A673 (cell line): ENCODE measurements at regions not wholly inside any gene's neighbourhood (a gene's known extent, or its start where the extent isn't known, plus 50 kb on each side); places are given as distances from the start of the nearest gene placed in this dataset.

Experiments used
- BruUV-seq: library from RNA; stranded (reverse); fragments of 400-500 nt; replicated peaks from 2 replicates; lab custom pipeline; 2021; lab: Mats Ljungman, UMichigan
- CTCF ChIA-PET: fragments of 300-600 bp; sonication (Branson Sonifier 250); formaldehyde crosslinking; loops from one replicate; lab custom pipeline; 2022; ENCODE audit warnings: antibody characterized with exemption; lab: Charles Lee
- POLR2A ChIA-PET: fragments of 300-600 bp; sonication (Branson Sonifier 250); formaldehyde crosslinking; loops from one replicate; lab custom pipeline; 2022; ENCODE audit warnings: antibody characterized with exemption; ENCODE audit not compliant: low non-redundant PET; lab: Charles Lee
- DNase-seq: peaks from one replicate; pipeline ENCODE4 v3.0.0-alpha.2; 2015; ENCODE audit warnings: low spot score
- H3K27ac ChIP-seq: fragments of 200-600 bp; sonication (generic); 2 replicates; pipeline ENCODE4 v1.5.1; 2016; ENCODE audit warnings: mixed run types, low read depth, mild to moderate bottlenecking, mixed read lengths, antibody characterized with exemption, low read length; ENCODE audit not compliant: poor library complexity, severe bottlenecking
- H3K27me3 ChIP-seq: fragments of 200-600 bp; sonication (generic); replicated peaks from 2 replicates; pipeline ENCODE4 v1.6.1; 2017; ENCODE audit warnings: mixed run types, low read depth, mild to moderate bottlenecking, mixed read lengths, antibody characterized with exemption, low read length; ENCODE audit not compliant: insufficient read depth, poor library complexity
- H3K36me3 ChIP-seq: fragments of 200-600 bp; sonication (generic); 2 replicates; pipeline ENCODE4 v1.6.1; 2016; ENCODE audit warnings: mixed run types, mild to moderate bottlenecking, mixed read lengths, antibody characterized with exemption, low read length; ENCODE audit not compliant: insufficient read depth, poor library complexity, severe bottlenecking
- H3K4me1 ChIP-seq: fragments of 200-600 bp; sonication (generic); 2 replicates; pipeline ENCODE4 v1.6.1; 2017; ENCODE audit warnings: mixed run types, mild to moderate bottlenecking, mixed read lengths, antibody characterized with exemption, low read length; ENCODE audit not compliant: insufficient read depth, poor library complexity, severe bottlenecking
- H3K4me3 ChIP-seq: fragments of 200-600 bp; sonication (generic); 2 replicates; pipeline ENCODE4 v1.5.1; 2016; ENCODE audit warnings: low read depth, mixed run types, mild to moderate bottlenecking, mixed read lengths, low read length; ENCODE audit not compliant: poor library complexity, severe bottlenecking
- H3K9me3 ChIP-seq: fragments of 200-600 bp; sonication (generic); 2 replicates; pipeline ENCODE4 v1.6.1; 2016; ENCODE audit warnings: mixed run types, low read depth, mild to moderate bottlenecking, mixed read lengths, antibody characterized with exemption, low read length; ENCODE audit not compliant: poor library complexity, severe bottlenecking
- CTCF ChIP-seq: fragments of 300-800, 200-600 bp; sonication (generic); conservative IDR thresholded peaks from 2 replicates; pipeline ENCODE4 v1.5.1; 2017; ENCODE audit warnings: low read depth, mild to moderate bottlenecking, antibody characterized with exemption, low read length, moderate library complexity, mixed read lengths
- EZH2 ChIP-seq: fragments of 200-600 bp; sonication (generic); IDR thresholded peaks from 2 replicates; pipeline ENCODE4 v1.6.1; 2017; ENCODE audit warnings: borderline replicate concordance, low read depth, mild to moderate bottlenecking, mixed read lengths, antibody characterized with exemption, low read length; ENCODE audit not compliant: poor library complexity, severe bottlenecking
- intact Hi-C: fragments of 100-400 bp; cut with micrococcal nuclease; formaldehyde crosslinking; loops from one replicate; pipeline ENCODE4 v1.10.0; 2022; ENCODE audit not compliant: unreplicated experiment

- Histone ChIP-seq H3K27ac (no peak overlapping the region), H3K9me3 (no peaks in the 10 kb centered on the region), H3K4me3 (no peak overlapping the region), H3K36me3 (no peaks in the 10 kb centered on the region), H3K4me1 (no peaks in the 10 kb centered on the region), H3K27me3 (no peaks in the 10 kb centered on the region)
- POLR2A ChIA-PET = no interaction called here
- TF ChIP-seq EZH2 = no peak
- TF ChIP-seq CTCF = no peak
- CTCF ChIA-PET = no interaction called here
- intact Hi-C loops = no loop called here
- DNase-seq = no peak
- no TSS peak for BruUV-seq
These were observed 97.7 kb upstream of the SLC4A7 start for GRCh38 chr3:27581852-27582251.

GRCh38 chr3:27578032-27578431 lies 93.8 kb upstream of the SLC4A7 start:
- H3K9me3 ChIP-seq = no peaks in the 10 kb centered on the region
- H3K27ac ChIP-seq = no peak overlapping the region
- ChIA-PET CTCF (interaction anchor here (0.6 kb wide), 1 partner anchor 60 kb away, joined by 3 read pairs; no protein-coding TSS in a partner anchor), POLR2A (no interaction called here)
- no TSS peak for BruUV-seq
- intact Hi-C loops = no loop called here
- H3K27me3 ChIP-seq = no peaks in the 10 kb centered on the region
- H3K4me3 ChIP-seq = no peak overlapping the region
- TF ChIP-seq CTCF = no peak
- TF ChIP-seq EZH2 = no peak
- no peaks in the 10 kb centered on the region for H3K36me3 ChIP-seq
- H3K4me1 ChIP-seq = no peaks in the 10 kb centered on the region
- DNase-seq = no peak

GRCh38 chr3:27577504-27577903 lies 93.3 kb upstream of the SLC4A7 start:
- intact Hi-C loops = no loop called here
- no TSS peak for BruUV-seq
- no peaks in the 10 kb centered on the region for H3K4me1 ChIP-seq
- H3K4me3 ChIP-seq = no peak overlapping the region
- POLR2A ChIA-PET = no interaction called here
- no peaks in the 10 kb centered on the region for H3K36me3 ChIP-seq
- H3K9me3 ChIP-seq = no peaks in the 10 kb centered on the region
- no peak for DNase-seq
- no peak overlapping the region for H3K27ac ChIP-seq
- H3K27me3 ChIP-seq = no peaks in the 10 kb centered on the region
- TF ChIP-seq CTCF = no peak
- no peak for TF ChIP-seq EZH2
- CTCF ChIA-PET = no interaction called here
